ENCODE measurements at regions not wholly inside any gene's neighbourhood (a gene's known extent, or its start where the extent isn't known, plus 50 kb on each side); places are given as distances from the start of the nearest gene placed in this dataset.

GRCh38 chr13:97892717-97893116 is 60.8 kb upstream of the IPO5 start:
- no peaks in the 10 kb centered on the region for H3K36me3 ChIP-seq (replicated peaks in 1 of 2; ENCODE audit: control extremely low read depth in 1 of 2, control insufficient read depth in 1 of 2, extremely low read depth in 1 of 2, insufficient read depth in 2 of 2, low read length in 1 of 2)
- H3K9ac ChIP-seq (ENCODE audit: low read length): no peak overlapping the region
- peaks cover 0 to 4% (median 0%) of the 10 kb centered on the region in 3 donors for H3K9me3 ChIP-seq (ENCODE audit: control extremely low read depth in 1 of 3, control insufficient read depth in 2 of 3, insufficient read depth in 1 of 3, low read length in 2 of 3)
- ATAC-seq (ENCODE audit: low read depth): no peak
- no peaks in the 10 kb centered on the region for H3K79me2 ChIP-seq (ENCODE audit: control insufficient read depth, insufficient read depth, low read length)
- Mint-ChIP-seq H3K4me3 (no peak overlapping the region), H3K27me3 (peaks cover 14% of the 10 kb centered on the region), H3K4me1 (no peaks in the 10 kb centered on the region), H3K27ac (no peak overlapping the region), H3K9me3 (ENCODE audit: insufficient read depth) (peaks cover 2% of the 10 kb centered on the region)
- no peaks in the 10 kb centered on the region for H3K27me3 ChIP-seq (replicated peaks in 1 of 4; ENCODE audit: control extremely low read depth in 1 of 4, control insufficient read depth in 3 of 4, insufficient read depth in 4 of 4, low read length in 3 of 4)
- no peak overlapping the region for H2AFZ ChIP-seq (ENCODE audit: insufficient read depth, low read depth, low read length, poor library complexity, severe bottlenecking)
- intact Hi-C loops (cut with micrococcal nuclease): no loop called here
- ChIA-PET POLR2A (no interaction called here), CTCF (no interaction called here)
- no peak for TF ChIP-seq CTCF (IDR thresholded peaks at IDR 0.05)
- no peak for TF ChIP-seq EZH2 (IDR thresholded peaks at IDR 0.05; ENCODE audit: borderline replicate concordance, insufficient read depth, low read depth, low read length, poor library complexity, severe bottlenecking)
- no peak overlapping the region for H3K27ac ChIP-seq (ENCODE audit: low read length in 2 of 2)
- H3K4me2 ChIP-seq (replicated peaks; ENCODE audit: low read depth, low read length, poor library complexity, severe bottlenecking): no peak overlapping the region
- no peak for DNase-seq
- H3K4me1 ChIP-seq (ENCODE audit: control insufficient read depth in 2 of 2, insufficient read depth in 2 of 2, low read length in 2 of 2): no peaks in the 10 kb centered on the region
- H4K20me1 ChIP-seq (ENCODE audit: control insufficient read depth, insufficient read depth, low read length, poor library complexity, severe bottlenecking): no peaks in the 10 kb centered on the region
- WGBS (ENCODE audit: insufficient coverage): no CpG with 5 or more reads among the region's 3 CpGs
- H3K4me3 ChIP-seq (ENCODE audit: control extremely low read depth in 1 of 5, extremely low read depth in 1 of 5, insufficient read depth in 1 of 5, low read depth in 2 of 5, low read length in 4 of 5): no peak overlapping the region

- TF ChIP-seq EZH2 (IDR thresholded peaks at IDR 0.05; ENCODE audit: borderline replicate concordance, insufficient read depth, low read depth, low read length, poor library complexity, severe bottlenecking) (no peak), CTCF (IDR thresholded peaks at IDR 0.05) (no peak)
- H2AFZ ChIP-seq (ENCODE audit: insufficient read depth, low read depth, low read length, poor library complexity, severe bottlenecking): no peak overlapping the region
- intact Hi-C loops (cut with micrococcal nuclease): no loop called here
- POLR2A ChIA-PET: no interaction called here
- no peak overlapping the region for H3K9ac ChIP-seq (ENCODE audit: low read length)
- no peak overlapping the region for H3K4me3 Mint-ChIP-seq
- ATAC-seq (ENCODE audit: low read depth): no peak
- H3K9me3 ChIP-seq (ENCODE audit: control extremely low read depth in 1 of 3, control insufficient read depth in 2 of 3, insufficient read depth in 1 of 3, low read length in 2 of 3): peaks cover 0 to 4% (median 0%) of the 10 kb centered on the region in 3 donors
- DNase-seq: no peak
- H3K36me3 ChIP-seq (replicated peaks in 1 of 2; ENCODE audit: control extremely low read depth in 1 of 2, control insufficient read depth in 1 of 2, extremely low read depth in 1 of 2, insufficient read depth in 2 of 2, low read length in 1 of 2): no peaks in the 10 kb centered on the region
- H3K27ac Mint-ChIP-seq: no peak overlapping the region
- H3K79me2 ChIP-seq (ENCODE audit: control insufficient read depth, insufficient read depth, low read length): no peaks in the 10 kb centered on the region
- H4K20me1 ChIP-seq (ENCODE audit: control insufficient read depth, insufficient read depth, low read length, poor library complexity, severe bottlenecking): no peaks in the 10 kb centered on the region
- H3K4me1 Mint-ChIP-seq: no peaks in the 10 kb centered on the region
- H3K9me3 Mint-ChIP-seq (ENCODE audit: insufficient read depth): peaks cover 2% of the 10 kb centered on the region
- WGBS (ENCODE audit: insufficient coverage): no CpG with 5 or more reads among the region's 1 CpG
- no peaks in the 10 kb centered on the region for H3K27me3 ChIP-seq (replicated peaks in 1 of 4; ENCODE audit: control extremely low read depth in 1 of 4, control insufficient read depth in 3 of 4, insufficient read depth in 4 of 4, low read length in 3 of 4)
- H3K27ac ChIP-seq (ENCODE audit: low read length in 2 of 2): no peak overlapping the region
- no peak overlapping the region for H3K4me3 ChIP-seq (ENCODE audit: control extremely low read depth in 1 of 5, extremely low read depth in 1 of 5, insufficient read depth in 1 of 5, low read depth in 2 of 5, low read length in 4 of 5)
- H3K27me3 Mint-ChIP-seq: peaks cover 12% of the 10 kb centered on the region
- CTCF ChIA-PET: no interaction called here
- H3K4me1 ChIP-seq (ENCODE audit: control insufficient read depth in 2 of 2, insufficient read depth in 2 of 2, low read length in 2 of 2): no peaks in the 10 kb centered on the region
- no peak overlapping the region for H3K4me2 ChIP-seq (replicated peaks; ENCODE audit: low read depth, low read length, poor library complexity, severe bottlenecking)
These were observed 58.1 kb upstream of the IPO5 start for GRCh38 chr13:97895383-97895782.

Data from B cell (primary cell).